H1 (cell line): ENCODE measurements at regions not wholly inside any gene's neighbourhood (a gene's known extent, or its start where the extent isn't known, plus 50 kb on each side); places are given as distances from the start of the nearest gene placed in this dataset.

Experiments
- CTCF ChIA-PET: fragments of 300-600 bp; sonication (Branson Sonifier 250); formaldehyde crosslinking; loops from one replicate; lab custom pipeline; 2021; ENCODE audit not compliant: partially characterized antibody; lab: Charles Lee
- POLR2A ChIA-PET: fragments of 300-600 bp; sonication (Branson Sonifier 250); formaldehyde crosslinking; loops from one replicate; lab custom pipeline; 2021; ENCODE audit warnings: inconsistent platforms; ENCODE audit not compliant: partially characterized antibody; lab: Charles Lee
- DNase-seq, 2 experiments: peaks; one replicate each; pipeline versions ENCODE4 v3.0.0 to v3.0.0-alpha.2; 2010 to 2022; ENCODE audit warnings: low spot score in 2 of 2, low read depth in 1 of 2, mixed read lengths in 1 of 2
- FAIRE-seq: peaks from 2 replicates; lab custom pipeline; 2011; peaks lifted over from hg19 to GRCh38; lab: Jason Lieb, UNC
- H2AFZ ChIP-seq: 2 replicates; pipeline ENCODE4 v1.8.1; 2012; ENCODE audit warnings: low read length, inconsistent platforms
- H2AK5ac ChIP-seq: 2 replicates; pipeline ENCODE4 v1.6.1; 2013; ENCODE audit warnings: low read depth, low read length
- H2BK120ac ChIP-seq: replicated peaks from 2 replicates; pipeline ENCODE3; 2013; ENCODE audit warnings: low read depth, low read length, inconsistent platforms
- H2BK12ac ChIP-seq: 2 replicates; pipeline ENCODE4 v1.6.1; 2013; ENCODE audit warnings: low read depth, low read length
- H2BK15ac ChIP-seq: 2 replicates; pipeline ENCODE4 v1.6.1; 2013; ENCODE audit warnings: low read length
- H2BK20ac ChIP-seq: 2 replicates; pipeline ENCODE4 v1.6.1; 2013; ENCODE audit warnings: low read length
- H2BK5ac ChIP-seq: 2 replicates; pipeline ENCODE4 v1.6.1; 2013; ENCODE audit warnings: low read depth, low read length
- H3K14ac ChIP-seq: 2 replicates; pipeline ENCODE4 v1.6.1; 2013; ENCODE audit warnings: inconsistent platforms; ENCODE audit not compliant: insufficient read length
- H3K18ac ChIP-seq: 2 replicates; pipeline ENCODE4 v1.6.1; 2013; ENCODE audit warnings: low read length; ENCODE audit errors: extremely low read depth
- H3K23ac ChIP-seq: 2 replicates; pipeline ENCODE4 v1.6.1; 2013; ENCODE audit warnings: inconsistent platforms; ENCODE audit not compliant: insufficient read length
- H3K23me2 ChIP-seq: 2 replicates; pipeline ENCODE4 v1.6.1; 2013; ENCODE audit warnings: low read depth, low read length
- H3K27ac ChIP-seq: 2 replicates; pipeline ENCODE4 v1.6.1; 2011; ENCODE audit warnings: low read depth, low read length, inconsistent platforms
- H3K27me3 ChIP-seq, 4 experiments: replicated peaks in 1 of 4; 1 replicate in 1 of 4; 2 replicates in 3 of 4; pipeline versions ENCODE4 v1.6.1 to v1.8.1; 2011 to 2013; ENCODE audit warnings: low read length in 3 of 4, mild to moderate bottlenecking in 3 of 4, inconsistent platforms in 2 of 4, mixed read lengths in 2 of 4, moderate library complexity in 1 of 4; ENCODE audit not compliant: control insufficient read depth in 3 of 4, insufficient read depth in 3 of 4; ENCODE audit errors: extremely low read depth in 1 of 4
- H3K36me3 ChIP-seq, 4 experiments: 2 replicates each; pipeline versions ENCODE4 v1.6.1 to v1.8.1; 2011 to 2013; ENCODE audit warnings: mild to moderate bottlenecking in 4 of 4, low read length in 3 of 4, moderate library complexity in 2 of 4, control low read depth in 1 of 4, inconsistent platforms in 1 of 4; ENCODE audit not compliant: insufficient read depth in 4 of 4, control insufficient read depth in 2 of 4
- H3K4ac ChIP-seq: replicated peaks from 2 replicates; pipeline ENCODE3; 2013; ENCODE audit warnings: low read length, low read depth, mixed read lengths, inconsistent platforms; ENCODE audit not compliant: insufficient read length
- H3K4me1 ChIP-seq, 4 experiments: replicated peaks in 1 of 4; 1 replicate in 1 of 4; 2 replicates in 3 of 4; pipeline versions ENCODE4 v1.6.1 to v1.8.1; 2011 to 2013; ENCODE audit warnings: low read length in 3 of 4, inconsistent platforms in 2 of 4, mixed read lengths in 1 of 4; ENCODE audit not compliant: insufficient read depth in 4 of 4, control insufficient read depth in 3 of 4
- H3K4me2 ChIP-seq, 2 experiments: 2 replicates each; pipeline versions ENCODE4 v1.6.1 to v1.8.1; 2011 to 2013; ENCODE audit warnings: low read depth in 2 of 2, low read length in 2 of 2, control low read depth in 1 of 2, inconsistent platforms in 1 of 2, mild to moderate bottlenecking in 1 of 2; ENCODE audit not compliant: insufficient read depth in 1 of 2
- H3K4me3 ChIP-seq, 4 experiments: fragments of 200-600, 300-600 bp in 1 of 4; sonication (generic), shearing (Covaris generic), sonication (Bioruptor Twin) in 1 of 4; 2 replicates each; pipeline versions ENCODE4 v1.5.1 to v1.8.1; 2011 to 2016; ENCODE audit warnings: low read length in 4 of 4, low read depth in 3 of 4, control low read depth in 2 of 4, inconsistent platforms in 2 of 4, mild to moderate bottlenecking in 2 of 4, mixed read lengths in 1 of 4, moderate library complexity in 1 of 4; ENCODE audit not compliant: insufficient read depth in 2 of 4; ENCODE audit errors: extremely low read depth in 1 of 4
- H3K56ac ChIP-seq: replicated peaks from 2 replicates; pipeline ENCODE3; 2013; ENCODE audit warnings: low read depth, mild to moderate bottlenecking, mixed read lengths, low read length, inconsistent platforms; ENCODE audit not compliant: insufficient read length
- H3K79me1 ChIP-seq: 2 replicates; pipeline ENCODE4 v1.6.1; 2013; ENCODE audit warnings: low read depth, low read length, control low read depth
- H3K79me2 ChIP-seq, 2 experiments: 2 replicates each; pipeline versions ENCODE4 v1.6.1 to v1.8.1; 2012 to 2013; ENCODE audit warnings: low read length in 2 of 2, mild to moderate bottlenecking in 2 of 2, inconsistent platforms in 1 of 2; ENCODE audit not compliant: insufficient read depth in 2 of 2, control insufficient read depth in 1 of 2
- H3K9ac ChIP-seq, 4 experiments: replicated peaks in 1 of 4; 1 replicate in 1 of 4; 2 replicates in 3 of 4; pipeline versions ENCODE4 v1.6.1 to v1.8.1; 2011 to 2013; ENCODE audit warnings: low read depth in 3 of 4, low read length in 3 of 4, control low read depth in 2 of 4, mild to moderate bottlenecking in 2 of 4, moderate library complexity in 2 of 4, inconsistent platforms in 1 of 4; ENCODE audit errors: extremely low read depth in 1 of 4
- H3K9me3 ChIP-seq, 2 experiments: 2 replicates each; pipeline versions ENCODE4 v1.6.1 to v1.8.1; 2012 to 2013; ENCODE audit warnings: mild to moderate bottlenecking in 2 of 2, moderate library complexity in 2 of 2, control low read depth in 1 of 2, inconsistent platforms in 1 of 2, low read depth in 1 of 2, low read length in 1 of 2, mixed read lengths in 1 of 2; ENCODE audit not compliant: insufficient read depth in 2 of 2
- H4K20me1 ChIP-seq, 2 experiments: replicated peaks in 1 of 2; 2 replicates each; pipeline versions ENCODE3 to v1.8.1; 2011 to 2013; ENCODE audit warnings: inconsistent platforms in 2 of 2, low read length in 2 of 2, mild to moderate bottlenecking in 1 of 2; ENCODE audit not compliant: insufficient read depth in 2 of 2, control insufficient read depth in 1 of 2
- H4K5ac ChIP-seq: 2 replicates; pipeline ENCODE4 v1.6.1; 2013; ENCODE audit warnings: low read length, low read depth, mixed read lengths, inconsistent platforms; ENCODE audit not compliant: insufficient read length
- H4K8ac ChIP-seq: 2 replicates; pipeline ENCODE4 v1.8.0; 2013; ENCODE audit warnings: mild to moderate bottlenecking, moderate library complexity, low read length, inconsistent platforms; ENCODE audit not compliant: insufficient read depth; ENCODE audit errors: extremely low read depth
- H4K91ac ChIP-seq: replicated peaks from 2 replicates; pipeline ENCODE3; 2013; ENCODE audit warnings: low read length, mixed read lengths, inconsistent platforms; ENCODE audit not compliant: insufficient read length
- CBX5 ChIP-seq: fragments of 300-800, 300-1000 bp; sonication (generic); IDR thresholded peaks from 2 replicates; pipeline ENCODE4 v1.7.1; 2016; ENCODE audit warnings: antibody characterized with exemption, low read length, low read depth
- CHD1 ChIP-seq: IDR thresholded peaks from 2 replicates; pipeline ENCODE4 v1.6.1; 2012; ENCODE audit warnings: low read depth, low read length, improper control_type of control experiment
- POLR2A ChIP-seq, 2 experiments: IDR thresholded peaks; 1 replicate in 1 of 2; 2 replicates in 1 of 2; pipeline ENCODE4 v1.6.1; 2011; ENCODE audit warnings: low read depth in 2 of 2, low read length in 2 of 2, mild to moderate bottlenecking in 2 of 2; ENCODE audit errors: control extremely low read depth in 1 of 2
- RAD21 ChIP-seq, 2 experiments: IDR thresholded peaks in 1 of 2; conservative IDR thresholded peaks in 1 of 2; 2 replicates each; pipeline ENCODE4 v1.6.1; 2011; ENCODE audit warnings: low read depth in 2 of 2, low read length in 2 of 2, improper control_type of control experiment in 1 of 2, inconsistent platforms in 1 of 2, mild to moderate bottlenecking in 1 of 2, moderate library complexity in 1 of 2
- SAP30 ChIP-seq: fragments of 300-600 bp; sonication (generic); IDR thresholded peaks from 2 replicates; pipeline ENCODE4 v1.7.1; 2012; ENCODE audit warnings: low read length, moderate library complexity, mild to moderate bottlenecking, inconsistent platforms; ENCODE audit not compliant: insufficient read depth, insufficient replicate concordance
- SP4 ChIP-seq: IDR thresholded peaks from 2 replicates; pipeline ENCODE4 v1.6.1; 2012; ENCODE audit warnings: low read length, inconsistent platforms
- WGBS, 2 experiments: shearing (Covaris generic) in 1 of 2; methylation state at CpG; one replicate each; pipeline versions ENCODE4 v1.1.6 to v1.1.7; 2013 to 2015; ENCODE audit warnings: low lambda C conversion rate in 2 of 2, mixed read lengths in 2 of 2, inconsistent platforms in 1 of 2, low coverage in 1 of 2, missing lambda C conversion rate in 1 of 2; ENCODE audit not compliant: insufficient replicate concordance in 2 of 2, insufficient coverage in 1 of 2, insufficient read length in 1 of 2; ENCODE audit errors: extremely low coverage in 1 of 2, missing lambda C conversion rate in 1 of 2; 5-methylcytosine and 5-hydroxymethylcytosine counted together

DNA sequence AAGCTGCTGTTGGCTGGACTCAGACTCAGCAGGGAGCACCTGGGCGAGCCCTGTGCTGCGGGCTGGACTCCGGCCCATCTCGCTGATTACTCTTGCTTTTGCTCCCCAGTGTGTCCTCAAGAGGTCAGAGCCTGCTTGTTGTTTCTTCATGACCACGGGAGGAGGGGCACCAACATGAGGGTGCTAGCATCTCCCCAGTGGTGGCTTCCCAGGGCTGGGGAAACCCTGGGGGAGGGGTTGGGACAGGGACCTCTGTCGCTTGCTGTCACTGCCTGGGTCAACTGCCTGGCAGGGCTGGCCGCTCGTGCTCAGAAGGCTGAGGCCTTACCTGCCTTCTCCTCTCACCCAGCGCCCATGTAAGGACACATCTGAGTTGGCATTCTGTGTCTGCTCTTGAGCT, 152.3 kb upstream of the SHH start:
- Histone ChIP-seq H3K56ac (no peak overlapping the region), H3K79me1 (no peaks in the 10 kb centered on the region; the same call in 1 of the 2 replicates), H4K5ac (no peak overlapping the region), H3K23ac (no peak overlapping the region), H3K18ac (no peak overlapping the region), H3K79me2 (no peaks in the 10 kb centered on the region), H3K4me1 (no peaks in the 10 kb centered on the region), H4K8ac (no peak overlapping the region), H3K4me2 (no peak overlapping the region), H3K4ac (no peak overlapping the region), H2BK12ac (no peak overlapping the region), H3K36me3 (no peaks in the 10 kb centered on the region), H3K27ac (no peak overlapping the region), H2BK15ac (no peak overlapping the region), H3K23me2 (no peaks in the 10 kb centered on the region), H3K4me3 (no peak overlapping the region), H3K27me3 (no peaks in the 10 kb centered on the region), H3K9me3 (no peaks in the 10 kb centered on the region), H4K91ac (no peak overlapping the region), H2BK5ac (no peak overlapping the region), H2BK20ac (no peak overlapping the region), H2AK5ac (no peak overlapping the region), H4K20me1 (no peaks in the 10 kb centered on the region), H2BK120ac (no peak overlapping the region), H3K9ac (no peak overlapping the region), H2AFZ (no peak overlapping the region), H3K14ac (no peak overlapping the region)
- 94% methylated on average over 4 of the region's 9 CpGs; no CpG with 5 or more reads in 1 of the 2 experiments for WGBS, 2 experiments
- no peak for FAIRE-seq
- TF ChIP-seq RAD21 (IDR thresholded peaks at IDR 0.05 in 1 of 2, conservative IDR thresholded peaks at IDR 0.05 in 1 of 2; ENCODE audit: low read depth in 2 of 2, low read length in 2 of 2) = peak in 1 of 2 experiments; percentile 5; a peak in 1 of 4 replicates
- no peak for TF ChIP-seq CHD1
- TF ChIP-seq SP4 = no peak
- no peak for TF ChIP-seq POLR2A (IDR thresholded peaks at IDR 0.05; ENCODE audit: control extremely low read depth in 1 of 2, low read depth in 2 of 2, low read length in 2 of 2)
- no peak for TF ChIP-seq CBX5
- TF ChIP-seq SAP30 = no peak
- POLR2A ChIA-PET = no interaction called here
- DNase-seq = peak in 1 of 2 experiments; percentile 19
- CTCF ChIA-PET = interaction anchor here (1.8 kb wide), 1 partner anchor 148 kb away, joined by 4 read pairs; no protein-coding TSS in a partner anchor
